A549 (cell line): ENCODE measurements at regions not wholly inside any gene's neighbourhood (a gene's known extent, or its start where the extent isn't known, plus 50 kb on each side); places are given as distances from the start of the nearest gene placed in this dataset.

ENCODE experiments used
- BHLHE40 ChIP-seq: IDR thresholded peaks from 2 replicates; pipeline ENCODE4 v1.6.1; 2012; ENCODE audit warnings: low read depth, low read length, inconsistent platforms
- CTCF ChIP-seq: fragments of >200 bp; sonication (Bioruptor Twin); formaldehyde crosslinking; IDR thresholded peaks from 3 replicates; pipeline ENCODE4 v1.5.1; 2016
- EHMT2 ChIP-seq: fragments of 200-600 bp; sonication (generic); IDR thresholded peaks from 2 replicates; pipeline ENCODE4 v1.6.1; 2016; ENCODE audit warnings: antibody characterized with exemption, low read depth, mild to moderate bottlenecking, moderate library complexity
- EP300 ChIP-seq, 2 experiments: fragments of >200 bp; sonication (Bioruptor Twin); formaldehyde crosslinking; IDR thresholded peaks; 2 replicates in 1 of 2; 3 replicates in 1 of 2; pipeline ENCODE4 v1.6.1; 2016 to 2017
- FOSL2 ChIP-seq, 2 experiments: fragments of 450-650 bp in 1 of 2; fragments of >200 bp in 1 of 2; sonication (Bioruptor Twin) in 1 of 2; formaldehyde crosslinking; IDR thresholded peaks; 2 replicates each; pipeline versions ENCODE4 v1.5.0 to v1.6.1; 2016 to 2020; ENCODE audit warnings: mild to moderate bottlenecking in 1 of 2, moderate library complexity in 1 of 2
- MAX ChIP-seq: IDR thresholded peaks from 2 replicates; pipeline ENCODE4 v1.6.1; 2012
- PHF8 ChIP-seq: fragments of 200-600 bp; sonication (generic); IDR thresholded peaks from 2 replicates; pipeline ENCODE4 v1.6.1; 2016; ENCODE audit warnings: low read depth, mild to moderate bottlenecking, antibody characterized with exemption, moderate library complexity, borderline replicate concordance
- POLR2A ChIP-seq: IDR thresholded peaks from 2 replicates; pipeline ENCODE4 v1.6.1; 2012; ENCODE audit warnings: mild to moderate bottlenecking, low read length
- RAD21 ChIP-seq, 2 experiments: fragments of >200 bp in 1 of 2; sonication (Bioruptor Twin) in 1 of 2; formaldehyde crosslinking in 1 of 2; IDR thresholded peaks in 1 of 2; conservative IDR thresholded peaks in 1 of 2; 2 replicates in 1 of 2; 3 replicates in 1 of 2; pipeline ENCODE4 v1.6.1; 2012 to 2018; ENCODE audit warnings: inconsistent platforms in 1 of 2
- RARB ChIP-seq: fragments of 250-450 bp; sonication (Bioruptor Pico); IDR thresholded peaks from 2 replicates; pipeline ENCODE4 v1.8.0; 2021; ENCODE audit warnings: mild to moderate bottlenecking, moderate library complexity
- RCOR1 ChIP-seq: fragments of 150-350 bp; IDR thresholded peaks from 2 replicates; pipeline ENCODE4 v1.6.1; 2014; ENCODE audit warnings: antibody characterized with exemption, low read length, low read depth
- USF2 ChIP-seq: fragments of 450-650 bp; IDR thresholded peaks from 2 replicates; pipeline ENCODE4 v1.6.1; 2014; ENCODE audit warnings: antibody characterized with exemption

DNA sequence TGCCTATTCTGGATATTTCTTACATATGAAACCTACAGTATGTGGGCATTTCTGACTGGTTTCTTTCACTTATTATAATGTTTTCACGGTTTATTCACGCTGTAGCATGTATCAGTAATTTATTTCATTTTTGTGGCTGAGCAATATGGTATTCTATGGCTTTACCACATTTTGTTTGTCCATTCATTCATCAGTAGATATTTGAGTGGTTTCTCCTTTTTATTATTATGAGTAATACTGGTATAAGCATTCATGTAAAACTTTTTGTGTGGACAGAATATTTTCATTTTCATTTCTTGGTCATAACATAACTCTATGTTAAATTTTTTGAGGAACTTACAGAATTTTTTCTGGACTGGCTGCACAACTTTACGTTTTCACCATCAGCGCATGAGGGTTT lies 122.7 kb upstream of the PABPC5 start:
- no peak for TF ChIP-seq EP300 (IDR thresholded peaks at IDR 0.05)
- no peak for TF ChIP-seq BHLHE40
- TF ChIP-seq MAX = no peak
- TF ChIP-seq CTCF = no peak
- TF ChIP-seq POLR2A = no peak
- no peak for TF ChIP-seq RARB (CRISPR knock-in tag)
- TF ChIP-seq RCOR1 = no peak
- TF ChIP-seq EHMT2 = no peak
- TF ChIP-seq FOSL2 (IDR thresholded peaks at IDR 0.05) = no peak
- no peak for TF ChIP-seq FOSL2 (CRISPR knock-in tag; IDR thresholded peaks at IDR 0.05)
- no peak for TF ChIP-seq USF2
- TF ChIP-seq RAD21 (conservative IDR thresholded peaks at IDR 0.05 in 1 of 2, IDR thresholded peaks at IDR 0.05 in 1 of 2) = no peak
- TF ChIP-seq PHF8 = no peak
